ENCODE measurements at regions not wholly inside any gene's neighbourhood (a gene's known extent, or its start where the extent isn't known, plus 50 kb on each side); places are given as distances from the start of the nearest gene placed in this dataset.

DNA sequence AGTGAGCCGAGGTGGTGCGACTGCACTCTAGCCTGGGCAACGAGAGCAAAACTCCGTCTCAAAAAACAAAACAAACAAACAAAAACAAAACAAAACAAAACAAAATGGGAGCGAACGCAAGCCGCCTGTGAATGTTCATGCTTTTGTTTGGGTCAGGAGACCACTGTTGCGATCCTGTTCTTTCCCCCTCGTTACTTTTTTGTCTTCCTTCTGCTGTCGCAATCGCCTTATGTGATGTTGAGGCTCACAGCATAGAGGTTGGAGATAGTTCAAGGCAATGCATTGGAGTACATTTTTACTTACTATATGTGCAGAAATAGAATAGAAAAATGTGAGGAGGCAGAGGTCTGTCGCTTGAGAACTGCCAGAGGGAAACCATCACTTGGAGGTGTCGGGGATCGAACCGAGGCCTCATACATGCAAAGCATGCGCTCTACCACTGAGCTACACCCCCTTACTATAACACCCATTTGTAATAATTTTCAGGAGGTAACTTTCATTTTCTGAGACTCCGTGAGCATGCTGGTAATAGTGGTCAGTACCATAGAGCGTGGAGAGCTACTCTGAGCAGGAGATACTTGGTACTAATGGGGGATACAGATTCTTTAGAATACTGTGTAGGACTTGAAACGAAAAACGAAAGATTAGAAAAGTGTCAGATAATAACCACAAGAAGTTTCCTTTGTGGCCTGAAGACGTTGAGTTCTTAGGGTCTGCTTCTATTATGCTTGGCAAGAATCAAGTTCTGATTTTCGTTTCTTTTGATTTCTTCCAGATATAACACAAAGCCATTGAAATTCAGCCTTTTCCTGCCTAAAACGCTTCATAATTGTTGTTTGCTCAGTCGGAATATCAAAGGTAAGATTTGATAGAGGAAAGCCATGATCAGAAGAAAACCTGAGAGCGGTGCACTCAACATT, 121.1 kb downstream of the TRIM27 start:
- Histone ChIP-seq H3K4me3 (ENCODE audit: control extremely low read depth in 1 of 5, extremely low read depth in 1 of 5, insufficient read depth in 1 of 5, low read depth in 2 of 5, low read length in 4 of 5) (no peak overlapping the region), H3K9ac (ENCODE audit: low read length) (no peak overlapping the region), H3K27ac (ENCODE audit: low read length in 2 of 2) (no peak overlapping the region), H4K20me1 (ENCODE audit: control insufficient read depth, insufficient read depth, low read length, poor library complexity, severe bottlenecking) (no peaks in the 10 kb centered on the region), H2AFZ (ENCODE audit: insufficient read depth, low read depth, low read length, poor library complexity, severe bottlenecking) (no peak overlapping the region), H3K9me3 (ENCODE audit: control extremely low read depth in 1 of 3, control insufficient read depth in 2 of 3, insufficient read depth in 1 of 3, low read length in 2 of 3) (peaks cover 0 to 21% (median under 1%) of the 10 kb centered on the region in 3 donors), H3K79me2 (ENCODE audit: control insufficient read depth, insufficient read depth, low read length) (no peaks in the 10 kb centered on the region), H3K4me1 (ENCODE audit: control insufficient read depth in 2 of 2, insufficient read depth in 2 of 2, low read length in 2 of 2) (no peaks in the 10 kb centered on the region), H3K27me3 (replicated peaks in 1 of 4; ENCODE audit: control extremely low read depth in 1 of 4, control insufficient read depth in 3 of 4, insufficient read depth in 4 of 4, low read length in 3 of 4) (peaks cover 0 to 40% (median 30%) of the 10 kb centered on the region in 4 experiments), H3K4me2 (replicated peaks; ENCODE audit: low read depth, low read length, poor library complexity, severe bottlenecking) (no peak overlapping the region), H3K36me3 (replicated peaks in 1 of 2; ENCODE audit: control extremely low read depth in 1 of 2, control insufficient read depth in 1 of 2, extremely low read depth in 1 of 2, insufficient read depth in 2 of 2, low read length in 1 of 2) (no peaks in the 10 kb centered on the region)
- Mint-ChIP-seq H3K9me3 (ENCODE audit: insufficient read depth) (peaks cover 2% of the 10 kb centered on the region), H3K4me1 (no peaks in the 10 kb centered on the region), H3K27me3 (peaks cover 58% of the 10 kb centered on the region), H3K4me3 (no peak overlapping the region), H3K27ac (no peak overlapping the region)
- 10% methylated on average over 2 of the region's 25 CpGs for WGBS (ENCODE audit: insufficient coverage)
- intact Hi-C loops (cut with micrococcal nuclease): no loop called here
- DNase-seq (no peak), ATAC-seq (ENCODE audit: low read depth) (no peak)
- no peak for TF ChIP-seq EZH2 (IDR thresholded peaks at IDR 0.05; ENCODE audit: borderline replicate concordance, insufficient read depth, low read depth, low read length, poor library complexity, severe bottlenecking)
- TF ChIP-seq, protein P1, sequence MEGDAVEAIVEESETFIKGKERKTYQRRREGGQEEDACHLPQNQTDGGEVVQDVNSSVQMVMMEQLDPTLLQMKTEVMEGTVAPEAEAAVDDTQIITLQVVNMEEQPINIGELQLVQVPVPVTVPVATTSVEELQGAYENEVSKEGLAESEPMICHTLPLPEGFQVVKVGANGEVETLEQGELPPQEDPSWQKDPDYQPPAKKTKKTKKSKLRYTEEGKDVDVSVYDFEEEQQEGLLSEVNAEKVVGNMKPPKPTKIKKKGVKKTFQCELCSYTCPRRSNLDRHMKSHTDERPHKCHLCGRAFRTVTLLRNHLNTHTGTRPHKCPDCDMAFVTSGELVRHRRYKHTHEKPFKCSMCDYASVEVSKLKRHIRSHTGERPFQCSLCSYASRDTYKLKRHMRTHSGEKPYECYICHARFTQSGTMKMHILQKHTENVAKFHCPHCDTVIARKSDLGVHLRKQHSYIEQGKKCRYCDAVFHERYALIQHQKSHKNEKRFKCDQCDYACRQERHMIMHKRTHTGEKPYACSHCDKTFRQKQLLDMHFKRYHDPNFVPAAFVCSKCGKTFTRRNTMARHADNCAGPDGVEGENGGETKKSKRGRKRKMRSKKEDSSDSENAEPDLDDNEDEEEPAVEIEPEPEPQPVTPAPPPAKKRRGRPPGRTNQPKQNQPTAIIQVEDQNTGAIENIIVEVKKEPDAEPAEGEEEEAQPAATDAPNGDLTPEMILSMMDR (IDR thresholded peaks at IDR 0.05): no peak
- POLR2A ChIA-PET: no interaction called here
- CTCF ChIA-PET: no interaction called here

DNA sequence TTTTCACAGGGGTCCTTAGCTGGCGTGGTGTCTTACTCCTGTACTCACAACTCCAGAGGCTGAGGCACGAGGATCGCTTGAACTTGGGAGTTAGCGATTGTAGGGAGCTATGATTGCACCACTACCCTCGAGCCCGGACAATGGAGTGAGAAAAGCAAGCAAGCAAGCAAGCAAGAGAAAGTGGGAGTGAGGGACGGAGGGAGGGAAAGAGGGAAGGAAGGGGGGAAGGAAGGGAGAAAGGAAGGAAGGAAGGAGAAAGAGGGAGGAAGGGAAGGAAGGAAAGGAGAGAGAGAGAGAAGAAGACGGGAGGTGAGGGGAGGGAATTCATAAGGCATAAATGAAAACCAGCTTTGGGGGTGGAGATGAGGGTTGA, 120.5 kb downstream of the TRIM27 start:
- POLR2A ChIA-PET: no interaction called here
- Mint-ChIP-seq H3K4me3 (no peak overlapping the region), H3K4me1 (no peaks in the 10 kb centered on the region), H3K9me3 (ENCODE audit: insufficient read depth) (no peaks in the 10 kb centered on the region), H3K27ac (no peak overlapping the region), H3K27me3 (peaks cover 59% of the 10 kb centered on the region)
- no peak for DNase-seq
- CTCF ChIA-PET: no interaction called here
- peaks cover 0 to 46% (median 35%) of the 10 kb centered on the region in 4 experiments for H3K27me3 ChIP-seq (replicated peaks in 1 of 4; ENCODE audit: control extremely low read depth in 1 of 4, control insufficient read depth in 3 of 4, insufficient read depth in 4 of 4, low read length in 3 of 4)
- intact Hi-C loops (cut with micrococcal nuclease): no loop called here
- H3K27ac ChIP-seq (ENCODE audit: low read length in 2 of 2): no peak overlapping the region
- no peak overlapping the region for H2AFZ ChIP-seq (ENCODE audit: insufficient read depth, low read depth, low read length, poor library complexity, severe bottlenecking)
- no peak overlapping the region for H3K4me3 ChIP-seq (ENCODE audit: control extremely low read depth in 1 of 5, extremely low read depth in 1 of 5, insufficient read depth in 1 of 5, low read depth in 2 of 5, low read length in 4 of 5)
- no peaks in the 10 kb centered on the region for H3K4me1 ChIP-seq (ENCODE audit: control insufficient read depth in 2 of 2, insufficient read depth in 2 of 2, low read length in 2 of 2)
- no peak overlapping the region for H3K4me2 ChIP-seq (replicated peaks; ENCODE audit: low read depth, low read length, poor library complexity, severe bottlenecking)
- H3K9me3 ChIP-seq (ENCODE audit: control extremely low read depth in 1 of 3, control insufficient read depth in 2 of 3, insufficient read depth in 1 of 3, low read length in 2 of 3): peaks cover 0 to 23% (median 2%) of the 10 kb centered on the region in 3 donors
- ATAC-seq (ENCODE audit: low read depth): no peak
- H4K20me1 ChIP-seq (ENCODE audit: control insufficient read depth, insufficient read depth, low read length, poor library complexity, severe bottlenecking): no peaks in the 10 kb centered on the region
- no peak for TF ChIP-seq EZH2 (IDR thresholded peaks at IDR 0.05; ENCODE audit: borderline replicate concordance, insufficient read depth, low read depth, low read length, poor library complexity, severe bottlenecking)
- TF ChIP-seq, protein P1 (IDR thresholded peaks at IDR 0.05): no peak
- H3K9ac ChIP-seq (ENCODE audit: low read length): no peak overlapping the region
- H3K36me3 ChIP-seq (replicated peaks in 1 of 2; ENCODE audit: control extremely low read depth in 1 of 2, control insufficient read depth in 1 of 2, extremely low read depth in 1 of 2, insufficient read depth in 2 of 2, low read length in 1 of 2): no peaks in the 10 kb centered on the region
- H3K79me2 ChIP-seq (ENCODE audit: control insufficient read depth, insufficient read depth, low read length): no peaks in the 10 kb centered on the region
- WGBS (ENCODE audit: insufficient coverage): 13% methylated on average over 8 of the region's 8 CpGs

All from B cell (primary cell).